Hepatocyte (in vitro differentiated cells): ENCODE measurements at regions not wholly inside any gene's neighbourhood (a gene's known extent, or its start where the extent isn't known, plus 50 kb on each side); places are given as distances from the start of the nearest gene placed in this dataset.

Experiments used
- DNase-seq: peaks from one replicate; pipeline ENCODE4 v3.0.0-alpha.2; 2016; ENCODE audit warnings: low spot score
- H2AFZ ChIP-seq: fragments of 200-600 bp; sonication (generic); 2 replicates; pipeline ENCODE4 v1.6.0; 2016; ENCODE audit warnings: antibody characterized with exemption, mild to moderate bottlenecking
- H3K27ac ChIP-seq: fragments of 200-600 bp; sonication (generic); 2 replicates; pipeline ENCODE4 v1.5.1; 2016; ENCODE audit warnings: mild to moderate bottlenecking
- H3K27me3 ChIP-seq: fragments of 200-600 bp; sonication (generic); 2 replicates; pipeline ENCODE4 v1.6.1; 2016
- H3K36me3 ChIP-seq: fragments of 200-600 bp; sonication (generic); replicated peaks from 2 replicates; pipeline ENCODE4 v1.5.1; 2016; ENCODE audit warnings: low read depth; ENCODE audit not compliant: insufficient read depth
- H3K4me1 ChIP-seq: fragments of 200-600 bp; sonication (generic); 2 replicates; pipeline ENCODE4 v1.5.1; 2016; ENCODE audit warnings: mild to moderate bottlenecking, moderate library complexity; ENCODE audit not compliant: insufficient read depth
- H3K4me2 ChIP-seq: fragments of 200-600 bp; sonication (generic); 2 replicates; pipeline ENCODE4 v1.6.0; 2016
- H3K4me3 ChIP-seq: fragments of 200-600 bp; sonication (generic); 2 replicates; pipeline ENCODE4 v1.5.1; 2016; ENCODE audit warnings: mild to moderate bottlenecking
- H3K79me2 ChIP-seq: fragments of 200-600 bp; sonication (generic); 2 replicates; pipeline ENCODE4 v1.6.0; 2017; ENCODE audit warnings: mild to moderate bottlenecking
- H3K9me2 ChIP-seq: fragments of 200-600 bp; sonication (generic); replicated peaks from 2 replicates; pipeline ENCODE4 v1.6.0; 2017; ENCODE audit warnings: mild to moderate bottlenecking; ENCODE audit not compliant: insufficient read depth
- H3K9me3 ChIP-seq: fragments of 200-600 bp; sonication (generic); 2 replicates; pipeline ENCODE4 v1.5.1; 2016; ENCODE audit warnings: low read depth, mild to moderate bottlenecking
- H4K20me1 ChIP-seq: fragments of 200-600 bp; sonication (generic); 2 replicates; pipeline ENCODE4 v1.6.0; 2016; ENCODE audit warnings: mild to moderate bottlenecking; ENCODE audit not compliant: insufficient read depth, poor library complexity, severe bottlenecking
- EZH2 ChIP-seq: fragments of 200-600 bp; sonication (generic); IDR thresholded peaks from 2 replicates; pipeline ENCODE4 v1.6.1; 2016; ENCODE audit warnings: antibody characterized with exemption, mild to moderate bottlenecking, borderline replicate concordance
- EZH2phosphoT487 ChIP-seq: fragments of 200-600 bp; sonication (generic); IDR thresholded peaks from one replicate; pipeline ENCODE4 v1.6.1; 2018; ENCODE audit warnings: antibody characterized with exemption, mild to moderate bottlenecking, low read depth, moderate library complexity; ENCODE audit not compliant: unreplicated experiment, severe bottlenecking
- WGBS: methylation state at CpG from one replicate; pipeline ENCODE4 v1.1.6; 2016; ENCODE audit warnings: low lambda C conversion rate; ENCODE audit errors: missing lambda C conversion rate; 5-methylcytosine and 5-hydroxymethylcytosine counted together
- TF ChIP-seq, protein P1 (sequence below): fragments of 200-600 bp; sonication (generic); IDR thresholded peaks from 2 replicates; pipeline ENCODE4 v1.5.1; 2016; ENCODE audit warnings: antibody characterized with exemption, mild to moderate bottlenecking; ENCODE audit not compliant: poor library complexity

DNA sequence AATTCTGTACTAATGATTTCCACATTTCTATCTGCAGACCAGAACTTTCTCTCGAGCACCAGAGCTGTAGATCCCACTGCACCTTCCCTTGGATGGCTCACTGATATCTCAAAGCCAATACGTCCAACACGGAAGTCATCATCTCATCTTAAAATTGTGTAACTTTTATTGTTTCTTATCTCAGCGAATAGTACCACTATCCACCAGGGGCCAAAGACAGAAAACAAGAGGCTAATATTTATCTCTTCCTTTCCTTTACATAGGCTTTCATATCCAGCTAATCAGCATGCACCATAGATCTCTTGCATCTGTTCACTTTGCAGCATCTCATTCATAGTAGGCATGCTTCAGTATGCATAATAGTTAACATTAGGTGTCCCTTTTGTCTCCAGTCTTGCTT is 303.6 kb downstream of the PTPRC start:
- 75% methylated on average over 4 of the region's 4 CpGs for WGBS
- TF ChIP-seq, protein P1, sequence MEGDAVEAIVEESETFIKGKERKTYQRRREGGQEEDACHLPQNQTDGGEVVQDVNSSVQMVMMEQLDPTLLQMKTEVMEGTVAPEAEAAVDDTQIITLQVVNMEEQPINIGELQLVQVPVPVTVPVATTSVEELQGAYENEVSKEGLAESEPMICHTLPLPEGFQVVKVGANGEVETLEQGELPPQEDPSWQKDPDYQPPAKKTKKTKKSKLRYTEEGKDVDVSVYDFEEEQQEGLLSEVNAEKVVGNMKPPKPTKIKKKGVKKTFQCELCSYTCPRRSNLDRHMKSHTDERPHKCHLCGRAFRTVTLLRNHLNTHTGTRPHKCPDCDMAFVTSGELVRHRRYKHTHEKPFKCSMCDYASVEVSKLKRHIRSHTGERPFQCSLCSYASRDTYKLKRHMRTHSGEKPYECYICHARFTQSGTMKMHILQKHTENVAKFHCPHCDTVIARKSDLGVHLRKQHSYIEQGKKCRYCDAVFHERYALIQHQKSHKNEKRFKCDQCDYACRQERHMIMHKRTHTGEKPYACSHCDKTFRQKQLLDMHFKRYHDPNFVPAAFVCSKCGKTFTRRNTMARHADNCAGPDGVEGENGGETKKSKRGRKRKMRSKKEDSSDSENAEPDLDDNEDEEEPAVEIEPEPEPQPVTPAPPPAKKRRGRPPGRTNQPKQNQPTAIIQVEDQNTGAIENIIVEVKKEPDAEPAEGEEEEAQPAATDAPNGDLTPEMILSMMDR = no peak
- TF ChIP-seq EZH2 (no peak), EZH2phosphoT487 (no peak)

GRCh38 chr1:198943484-198944187 is 304.8 kb downstream of the PTPRC start:
- no peak overlapping the region for H3K4me2 ChIP-seq
- H2AFZ ChIP-seq = no peak overlapping the region
- TF ChIP-seq EZH2phosphoT487 (no peak), EZH2 (no peak)
- TF ChIP-seq, protein P1 = no peak
- no peaks in the 10 kb centered on the region for H3K9me2 ChIP-seq
- H3K9me3 ChIP-seq = no peaks in the 10 kb centered on the region
- DNase-seq = no peak
- H3K79me2 ChIP-seq = no peaks in the 10 kb centered on the region
- H3K27me3 ChIP-seq = no peaks in the 10 kb centered on the region
- no peaks in the 10 kb centered on the region for H3K36me3 ChIP-seq
- 84% methylated on average over 3 of the region's 3 CpGs for WGBS
- no peaks in the 10 kb centered on the region for H4K20me1 ChIP-seq
- no peak overlapping the region for H3K4me3 ChIP-seq
- no peak overlapping the region for H3K27ac ChIP-seq
- no peaks in the 10 kb centered on the region for H3K4me1 ChIP-seq

More for the DNA sequence above, 303.6 kb downstream of the PTPRC start:
- no peaks in the 10 kb centered on the region for H3K9me2 ChIP-seq
- no peaks in the 10 kb centered on the region for H3K27me3 ChIP-seq
- H3K27ac ChIP-seq = no peak overlapping the region
- no peaks in the 10 kb centered on the region for H4K20me1 ChIP-seq
- H3K9me3 ChIP-seq = no peaks in the 10 kb centered on the region
- no peak overlapping the region for H3K4me2 ChIP-seq
- no peak overlapping the region for H3K4me3 ChIP-seq
- H3K4me1 ChIP-seq = no peaks in the 10 kb centered on the region
- no peaks in the 10 kb centered on the region for H3K36me3 ChIP-seq
- no peak for DNase-seq
- H2AFZ ChIP-seq = no peak overlapping the region
- no peaks in the 10 kb centered on the region for H3K79me2 ChIP-seq

- H3K27ac ChIP-seq = no peak overlapping the region
- no peaks in the 10 kb centered on the region for H3K36me3 ChIP-seq
- 85% methylated on average over 1 of the region's 1 CpG for WGBS
- no peak overlapping the region for H2AFZ ChIP-seq
- H3K4me2 ChIP-seq = no peak overlapping the region
- H3K9me3 ChIP-seq = no peaks in the 10 kb centered on the region
- DNase-seq = no peak
- TF ChIP-seq EZH2 (no peak), EZH2phosphoT487 (no peak)
- TF ChIP-seq, protein P1 = no peak
- H3K27me3 ChIP-seq = no peaks in the 10 kb centered on the region
- no peaks in the 10 kb centered on the region for H4K20me1 ChIP-seq
- H3K4me1 ChIP-seq = no peaks in the 10 kb centered on the region
- H3K79me2 ChIP-seq = no peaks in the 10 kb centered on the region
- no peak overlapping the region for H3K4me3 ChIP-seq
- no peaks in the 10 kb centered on the region for H3K9me2 ChIP-seq
These were observed 308.6 kb downstream of the PTPRC start for GRCh38 chr1:198947456-198947855.
